ENCODE measurements at regions not wholly inside any gene's neighbourhood (a gene's known extent, or its start where the extent isn't known, plus 50 kb on each side); places are given as distances from the start of the nearest gene placed in this dataset.

DNA sequence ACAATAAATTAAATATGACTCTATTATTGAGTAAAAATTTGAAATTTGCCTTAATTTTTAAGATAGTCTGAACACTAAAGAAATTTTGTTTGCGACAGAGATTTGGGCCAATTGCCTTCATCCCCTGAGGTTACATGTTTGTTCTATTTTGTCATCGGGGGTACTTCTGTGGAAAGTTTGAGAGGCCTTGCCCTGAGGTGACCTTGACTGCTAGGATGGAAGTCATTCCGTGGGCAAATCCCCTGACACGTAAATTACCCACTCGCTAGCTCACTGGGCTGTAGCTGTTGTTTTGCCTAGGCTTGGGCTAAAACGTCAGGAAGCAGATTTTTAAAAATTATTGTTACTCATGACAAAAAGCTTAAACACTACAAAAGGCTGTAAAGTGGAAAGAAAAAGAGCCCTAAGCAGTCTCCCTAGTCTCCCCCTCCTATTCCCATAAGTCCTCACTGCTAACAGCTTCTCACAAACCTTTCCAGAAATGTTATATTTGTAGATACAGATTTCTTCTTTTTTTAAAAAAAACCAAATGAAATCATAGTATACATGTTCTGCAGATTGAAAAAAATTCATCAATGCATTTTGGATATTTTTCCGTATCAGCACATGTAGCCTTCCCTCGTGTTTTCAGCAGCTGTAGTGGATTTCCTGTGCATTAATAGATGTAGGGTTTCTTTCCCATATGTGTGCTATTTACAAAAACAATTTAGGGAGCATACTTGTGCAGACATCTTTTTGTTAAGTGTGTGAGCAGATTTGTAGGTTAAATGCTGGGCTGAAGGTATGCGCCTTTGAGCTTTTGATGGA lies 142.7 kb downstream of the MRPS6 start:
- H4K8ac ChIP-seq (ENCODE audit: low read depth, low read length): no peak overlapping the region
- H3K4me1 ChIP-seq (ENCODE audit: control insufficient read depth, low read depth, low read length): no peaks in the 10 kb centered on the region
- H3K79me2 ChIP-seq (ENCODE audit: control insufficient read depth, insufficient read depth, low read length): no peaks in the 10 kb centered on the region
- no peak overlapping the region for H2BK15ac ChIP-seq (replicated peaks; ENCODE audit: low read depth)
- H4K5ac ChIP-seq (ENCODE audit: low read length): no peak overlapping the region
- H3K79me1 ChIP-seq (ENCODE audit: low read length): no peaks in the 10 kb centered on the region
- no peak overlapping the region for H3K4me2 ChIP-seq (ENCODE audit: low read length)
- no peak overlapping the region for H3K56ac ChIP-seq (ENCODE audit: low read length)
- no peak overlapping the region for H2BK120ac ChIP-seq (ENCODE audit: low read depth, low read length)
- H2BK5ac ChIP-seq (ENCODE audit: low read length): no peak overlapping the region
- DNase-seq: no peak
- H3K27me3 ChIP-seq (ENCODE audit: insufficient read depth, low read length, poor library complexity): no peaks in the 10 kb centered on the region
- H2AK5ac ChIP-seq (ENCODE audit: low read length): no peak overlapping the region
- H3K4ac ChIP-seq (ENCODE audit: low read depth, low read length): no peak overlapping the region
- H3K36me3 ChIP-seq (ENCODE audit: control insufficient read depth, insufficient read depth, low read length): no peaks in the 10 kb centered on the region
- H3K23ac ChIP-seq (ENCODE audit: low read length): no peak overlapping the region
- no peak overlapping the region for H3K4me3 ChIP-seq (ENCODE audit: low read length)
- no peak overlapping the region for H3K9ac ChIP-seq (ENCODE audit: low read length)
- WGBS (ENCODE audit: extremely low coverage, insufficient coverage, low lambda C conversion rate): no CpG with 5 or more reads among the region's 9 CpGs
- no peak overlapping the region for H3K18ac ChIP-seq (ENCODE audit: low read length)
- H3K27ac ChIP-seq (ENCODE audit: low read depth, low read length): no peak overlapping the region

DNA sequence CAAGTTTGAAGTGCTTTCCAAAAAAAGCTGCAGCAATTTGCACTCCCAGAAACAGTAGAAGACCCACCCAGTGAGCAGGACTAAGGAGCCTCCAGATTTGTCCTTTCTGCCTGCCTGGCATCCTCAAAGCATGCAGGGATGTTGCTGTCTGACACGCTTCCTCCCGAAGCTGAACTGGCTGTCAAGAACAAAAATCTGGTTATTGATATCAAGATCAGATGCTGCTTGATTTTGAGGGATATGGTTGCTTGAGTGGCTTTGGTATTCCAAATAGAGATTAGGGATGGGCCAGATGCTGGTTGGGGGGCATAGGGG lies 143.3 kb downstream of the MRPS6 start:
- no peak overlapping the region for H3K4me2 ChIP-seq (ENCODE audit: low read length)
- H3K56ac ChIP-seq (ENCODE audit: low read length): no peak overlapping the region
- no peaks in the 10 kb centered on the region for H3K79me1 ChIP-seq (ENCODE audit: low read length)
- H3K27ac ChIP-seq (ENCODE audit: low read depth, low read length): no peak overlapping the region
- no peaks in the 10 kb centered on the region for H3K36me3 ChIP-seq (ENCODE audit: control insufficient read depth, insufficient read depth, low read length)
- H3K4me1 ChIP-seq (ENCODE audit: control insufficient read depth, low read depth, low read length): no peaks in the 10 kb centered on the region
- H4K8ac ChIP-seq (ENCODE audit: low read depth, low read length): no peak overlapping the region
- no peak overlapping the region for H2AK5ac ChIP-seq (ENCODE audit: low read length)
- H4K5ac ChIP-seq (ENCODE audit: low read length): no peak overlapping the region
- H3K18ac ChIP-seq (ENCODE audit: low read length): no peak overlapping the region
- no peak overlapping the region for H3K4me3 ChIP-seq (ENCODE audit: low read length)
- no peak for DNase-seq
- no peak overlapping the region for H2BK120ac ChIP-seq (ENCODE audit: low read depth, low read length)
- H3K23ac ChIP-seq (ENCODE audit: low read length): no peak overlapping the region
- H3K27me3 ChIP-seq (ENCODE audit: insufficient read depth, low read length, poor library complexity): no peaks in the 10 kb centered on the region
- H3K79me2 ChIP-seq (ENCODE audit: control insufficient read depth, insufficient read depth, low read length): no peaks in the 10 kb centered on the region
- no peak overlapping the region for H2BK5ac ChIP-seq (ENCODE audit: low read length)
- no CpG with 5 or more reads among the region's 2 CpGs for WGBS (ENCODE audit: extremely low coverage, insufficient coverage, low lambda C conversion rate)
- H3K4ac ChIP-seq (ENCODE audit: low read depth, low read length): no peak overlapping the region
- H2BK15ac ChIP-seq (replicated peaks; ENCODE audit: low read depth): no peak overlapping the region
- no peak overlapping the region for H3K9ac ChIP-seq (ENCODE audit: low read length)

DNA sequence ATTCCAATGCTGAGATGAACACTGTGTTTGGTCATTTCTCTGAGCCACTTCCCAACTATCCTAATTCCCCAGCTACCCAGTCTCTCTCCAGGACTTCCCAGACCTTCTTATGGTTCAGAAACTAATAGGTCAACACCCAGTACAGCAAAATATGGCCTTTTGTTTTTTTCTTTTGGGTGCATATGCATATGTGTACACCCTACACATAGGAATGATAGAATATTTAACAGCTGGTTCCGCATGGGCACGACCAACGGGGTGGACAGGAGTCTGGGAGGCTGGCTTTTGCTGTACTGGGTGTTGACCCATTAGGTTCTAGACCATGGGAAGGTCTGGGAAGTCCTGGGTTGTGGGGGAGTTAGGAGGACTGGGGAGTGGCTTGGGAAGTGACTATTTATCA lies 143.9 kb downstream of the MRPS6 start:
- WGBS (ENCODE audit: extremely low coverage, insufficient coverage, low lambda C conversion rate): no CpG with 5 or more reads among the region's 3 CpGs
- H3K4ac ChIP-seq (ENCODE audit: low read depth, low read length): no peak overlapping the region

DNA sequence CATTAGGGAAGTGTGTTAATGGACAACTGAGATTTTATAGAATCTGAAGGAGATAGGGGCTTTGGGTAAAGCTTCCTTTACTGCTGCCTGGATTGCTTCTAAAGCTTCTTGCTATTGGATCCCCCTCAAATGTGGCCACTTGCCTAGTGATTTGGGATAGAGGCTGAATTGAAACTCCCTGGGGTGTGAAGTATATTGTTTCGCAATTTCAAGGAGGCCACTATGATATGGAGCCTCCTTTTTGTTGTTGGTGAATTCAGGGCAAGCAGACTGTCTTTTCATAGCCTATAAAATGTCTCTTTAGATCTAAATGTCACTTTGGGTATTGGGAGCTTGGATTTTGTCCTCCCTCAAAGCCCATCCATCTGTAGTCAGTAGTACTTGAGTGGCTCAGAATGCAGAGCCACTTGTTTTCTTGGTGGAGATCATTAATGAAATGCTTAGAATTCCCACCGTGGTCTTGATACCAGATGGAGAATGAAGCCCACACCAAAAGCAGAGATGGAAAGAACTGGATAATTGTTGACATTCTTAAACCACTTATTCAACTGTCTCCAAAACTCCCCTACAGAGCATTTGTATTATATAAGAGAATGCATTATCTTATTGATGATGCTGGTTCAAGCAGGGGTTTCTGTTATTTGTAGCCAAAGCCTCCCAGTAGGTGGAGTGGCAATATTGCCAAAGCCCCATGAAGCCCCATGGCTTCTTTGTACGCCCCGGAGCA lies 144.3 kb upstream of the KCNE2 start:
- H4K8ac ChIP-seq (ENCODE audit: low read depth, low read length): no peak overlapping the region
- DNase-seq: no peak
- no peaks in the 10 kb centered on the region for H3K36me3 ChIP-seq (ENCODE audit: control insufficient read depth, insufficient read depth, low read length)
- H4K5ac ChIP-seq (ENCODE audit: low read length): no peak overlapping the region
- H3K4me1 ChIP-seq (ENCODE audit: control insufficient read depth, low read depth, low read length): no peaks in the 10 kb centered on the region
- no peak overlapping the region for H3K27ac ChIP-seq (ENCODE audit: low read depth, low read length)
- H2BK120ac ChIP-seq (ENCODE audit: low read depth, low read length): no peak overlapping the region
- H2BK5ac ChIP-seq (ENCODE audit: low read length): no peak overlapping the region
- H3K4me2 ChIP-seq (ENCODE audit: low read length): no peak overlapping the region
- H3K18ac ChIP-seq (ENCODE audit: low read length): no peak overlapping the region
- H3K56ac ChIP-seq (ENCODE audit: low read length): no peak overlapping the region
- H3K4me3 ChIP-seq (ENCODE audit: low read length): no peak overlapping the region
- no peaks in the 10 kb centered on the region for H3K79me2 ChIP-seq (ENCODE audit: control insufficient read depth, insufficient read depth, low read length)
- H3K9ac ChIP-seq (ENCODE audit: low read length): no peak overlapping the region
- no peak overlapping the region for H2AK5ac ChIP-seq (ENCODE audit: low read length)
- no peaks in the 10 kb centered on the region for H3K27me3 ChIP-seq (ENCODE audit: insufficient read depth, low read length, poor library complexity)
- H2BK15ac ChIP-seq (replicated peaks; ENCODE audit: low read depth): no peak overlapping the region
- no peaks in the 10 kb centered on the region for H3K79me1 ChIP-seq (ENCODE audit: low read length)
- H3K4ac ChIP-seq (ENCODE audit: low read depth, low read length): no peak overlapping the region
- WGBS (ENCODE audit: extremely low coverage, insufficient coverage, low lambda C conversion rate): no CpG with 5 or more reads among the region's 4 CpGs
- H3K23ac ChIP-seq (ENCODE audit: low read length): no peak overlapping the region

More for the DNA sequence above, 143.9 kb downstream of the MRPS6 start:
- Histone ChIP-seq H4K8ac (ENCODE audit: low read depth, low read length) (no peak overlapping the region), H3K9ac (ENCODE audit: low read length) (no peak overlapping the region), H3K23ac (ENCODE audit: low read length) (no peak overlapping the region), H3K4me1 (ENCODE audit: control insufficient read depth, low read depth, low read length) (no peaks in the 10 kb centered on the region), H2BK120ac (ENCODE audit: low read depth, low read length) (no peak overlapping the region), H3K18ac (ENCODE audit: low read length) (no peak overlapping the region), H3K27me3 (ENCODE audit: insufficient read depth, low read length, poor library complexity) (no peaks in the 10 kb centered on the region), H3K56ac (ENCODE audit: low read length) (no peak overlapping the region), H3K79me2 (ENCODE audit: control insufficient read depth, insufficient read depth, low read length) (no peaks in the 10 kb centered on the region), H3K79me1 (ENCODE audit: low read length) (no peaks in the 10 kb centered on the region), H2BK5ac (ENCODE audit: low read length) (no peak overlapping the region), H4K5ac (ENCODE audit: low read length) (no peak overlapping the region), H3K36me3 (ENCODE audit: control insufficient read depth, insufficient read depth, low read length) (no peaks in the 10 kb centered on the region), H2AK5ac (ENCODE audit: low read length) (no peak overlapping the region), H2BK15ac (replicated peaks; ENCODE audit: low read depth) (no peak overlapping the region), H3K4me3 (ENCODE audit: low read length) (no peak overlapping the region), H3K4me2 (ENCODE audit: low read length) (no peak overlapping the region), H3K27ac (ENCODE audit: low read depth, low read length) (no peak overlapping the region)
- DNase-seq: no peak

DNA sequence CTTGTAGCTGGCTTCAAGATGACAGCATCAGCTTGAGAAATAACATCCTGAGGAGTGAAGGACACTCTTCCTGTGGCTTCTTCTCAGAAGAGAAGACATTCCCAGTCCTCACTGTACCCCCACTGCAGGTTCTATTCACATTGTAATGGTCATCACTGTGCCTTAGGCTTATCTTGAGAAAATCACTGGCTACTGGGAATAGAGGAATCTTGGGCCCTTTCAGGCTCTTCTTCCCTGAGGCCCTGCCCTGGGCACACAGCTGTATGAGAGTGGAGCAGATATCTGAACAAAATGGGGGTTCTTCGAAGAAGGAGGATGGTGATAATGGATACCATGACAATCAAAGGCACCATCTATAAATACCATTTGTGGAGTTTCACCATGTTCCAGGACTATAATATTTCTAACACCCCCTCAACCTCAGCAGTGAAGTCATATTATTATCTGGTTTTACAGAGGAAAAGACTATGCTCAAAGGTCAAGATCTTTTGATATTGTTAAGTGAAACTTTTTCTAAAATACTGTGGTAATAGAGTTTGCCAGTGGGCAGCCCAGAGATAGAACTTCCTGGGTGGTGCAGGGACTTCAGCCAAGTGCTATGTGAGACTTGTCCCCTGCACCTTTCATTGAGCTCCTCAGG lies 143.1 kb upstream of the KCNE2 start:
- Histone ChIP-seq H3K56ac (ENCODE audit: low read length) (no peak overlapping the region), H2AK5ac (ENCODE audit: low read length) (no peak overlapping the region), H3K79me2 (ENCODE audit: control insufficient read depth, insufficient read depth, low read length) (no peaks in the 10 kb centered on the region), H3K23ac (ENCODE audit: low read length) (no peak overlapping the region), H3K4ac (ENCODE audit: low read depth, low read length) (no peak overlapping the region), H3K4me1 (ENCODE audit: control insufficient read depth, low read depth, low read length) (no peaks in the 10 kb centered on the region), H4K5ac (ENCODE audit: low read length) (no peak overlapping the region), H3K4me3 (ENCODE audit: low read length) (no peak overlapping the region), H2BK15ac (replicated peaks; ENCODE audit: low read depth) (no peak overlapping the region), H2BK5ac (ENCODE audit: low read length) (no peak overlapping the region), H3K18ac (ENCODE audit: low read length) (no peak overlapping the region), H3K27ac (ENCODE audit: low read depth, low read length) (no peak overlapping the region), H3K27me3 (ENCODE audit: insufficient read depth, low read length, poor library complexity) (no peaks in the 10 kb centered on the region), H3K79me1 (ENCODE audit: low read length) (no peaks in the 10 kb centered on the region), H3K36me3 (ENCODE audit: control insufficient read depth, insufficient read depth, low read length) (no peaks in the 10 kb centered on the region), H3K9ac (ENCODE audit: low read length) (no peak overlapping the region), H2BK120ac (ENCODE audit: low read depth, low read length) (no peak overlapping the region), H4K8ac (ENCODE audit: low read depth, low read length) (no peak overlapping the region), H3K4me2 (ENCODE audit: low read length) (no peak overlapping the region)
- no peak for DNase-seq
- no CpG with 5 or more reads among the region's 1 CpG for WGBS (ENCODE audit: extremely low coverage, insufficient coverage, low lambda C conversion rate)

All from mesendoderm (in vitro differentiated cells).